ENCODE measurements at regions not wholly inside any gene's neighbourhood (a gene's known extent, or its start where the extent isn't known, plus 50 kb on each side); places are given as distances from the start of the nearest gene placed in this dataset.

- no peaks in the 10 kb centered on the region for H3K9me2 ChIP-seq (ENCODE audit: insufficient read depth)
- no peaks in the 10 kb centered on the region for H3K79me2 ChIP-seq (ENCODE audit: insufficient read depth, low read length)
- intact Hi-C loops (cut with micrococcal nuclease), result no loop called here
- no peak overlapping the region for H3K4me2 ChIP-seq (ENCODE audit: low read length)
- DNase-seq (ENCODE audit: low read depth, low spot score) (no peak), ATAC-seq (no peak)
- no peaks in the 10 kb centered on the region for H3K36me3 ChIP-seq (ENCODE audit: control insufficient read depth in 1 of 2, insufficient read depth in 2 of 2, low read length in 2 of 2)
- no TSS peak for BruUV-seq (replicated peaks)
- no peaks in the 10 kb centered on the region for H4K20me1 ChIP-seq (ENCODE audit: insufficient read depth)
- no peak overlapping the region for H3K9ac ChIP-seq (ENCODE audit: low read length)
- no peaks in the 10 kb centered on the region for H3K4me1 ChIP-seq (ENCODE audit: control insufficient read depth in 1 of 2, insufficient read depth in 2 of 2, low read length in 2 of 2)
- RAD21 ChIA-PET (ENCODE audit: low non-redundant PET in 1 of 2, low total read pairs in 2 of 2, uncharacterized antibody in 2 of 2, unreplicated experiment in 2 of 2), result no interaction called here
- TF ChIP-seq RAD21 (IDR thresholded peaks at IDR 0.05; ENCODE audit: low read depth) (no peak), ZNF274 (IDR thresholded peaks at IDR 0.05; ENCODE audit: low read depth, low read length) (no peak), CEBPB (IDR thresholded peaks at IDR 0.05; ENCODE audit: low read depth) (no peak), YY1 (IDR thresholded peaks at IDR 0.05; ENCODE audit: extremely low read depth, insufficient replicate concordance, low read depth, low read length) (no peak), MAX (IDR thresholded peaks at IDR 0.05) (no peak), JUND (IDR thresholded peaks at IDR 0.05) (no peak), EZH2 (IDR thresholded peaks at IDR 0.05) (no peak), POLR2A (IDR thresholded peaks at IDR 0.05; ENCODE audit: borderline replicate concordance, extremely low read depth, insufficient read depth, insufficient read length) (no peak), SRF (IDR thresholded peaks at IDR 0.05; ENCODE audit: low read depth) (no peak), CTCF (IDR thresholded peaks at IDR 0.05 in 2 of 3, conservative IDR thresholded peaks at IDR 0.05 in 1 of 3; ENCODE audit: borderline replicate concordance in 1 of 3, insufficient read depth in 1 of 3, low read depth in 2 of 3, low read length in 2 of 3) (no peak), SIN3A (IDR thresholded peaks at IDR 0.05; ENCODE audit: low read depth) (no peak), EGR1 (IDR thresholded peaks at IDR 0.05; ENCODE audit: low read depth) (no peak), CBX3 (IDR thresholded peaks at IDR 0.05; ENCODE audit: low read depth) (no peak)
- POLR2A ChIA-PET, result no interaction called here
- no peak overlapping the region for H3K4me3 ChIP-seq (replicated peaks in 1 of 2; ENCODE audit: low read depth in 1 of 2, low read length in 2 of 2)
- H3K9me3 ChIP-seq (ENCODE audit: control insufficient read depth in 1 of 2, insufficient read depth in 1 of 2, low read depth in 1 of 2, low read length in 2 of 2), result no peaks in the 10 kb centered on the region
- no peak overlapping the region for H2AFZ ChIP-seq (ENCODE audit: low read depth, low read length, poor library complexity, severe bottlenecking)
- CTCF ChIA-PET, result no interaction called here
- H3K27me3 ChIP-seq (ENCODE audit: insufficient read depth, low read length), result peaks cover 4% of the 10 kb centered on the region; the same call in 1 of the 2 replicates
- no peak overlapping the region for H3K27ac ChIP-seq (ENCODE audit: low read depth, low read length)
Measured at GRCh38 chr5:79893485-79893884, 97.6 kb downstream of the MTX3 start.
